Activated CD8-positive, alpha-beta memory T cell treated with anti-CD3 and anti-CD28 coated beads for 36 hours (primary cell): ENCODE measurements at regions not wholly inside any gene's neighbourhood (a gene's known extent, or its start where the extent isn't known, plus 50 kb on each side); places are given as distances from the start of the nearest gene placed in this dataset.
"Not testable (repeated sequence)": the region's sequence is repeated elsewhere in the genome, so short reads cannot be mapped to it uniquely, and the experiment has no call there.

ENCODE experiments used
- CTCF ChIA-PET: fragments of 350-600 bp; sonication (Branson Sonifier 250); formaldehyde crosslinking; loops from one replicate; lab custom pipeline; 2021; ENCODE audit warnings: antibody characterized with exemption; lab: Charles Lee
- POLR2A ChIA-PET: fragments of 350-600 bp; sonication (Branson Sonifier 250); formaldehyde crosslinking; loops from one replicate; lab custom pipeline; 2021; ENCODE audit warnings: antibody characterized with exemption; lab: Charles Lee

GRCh38 chr6:68575765-68576439, 59.2 kb upstream of the ADGRB3 start:
- POLR2A ChIA-PET = no interaction called here
- CTCF ChIA-PET = no interaction called here

- CTCF ChIA-PET = interaction anchor here (1.1 kb wide), 1 partner anchor 12 kb away, joined by 3 read pairs; no protein-coding TSS in a partner anchor
- POLR2A ChIA-PET = no interaction called here
These were observed 62.1 kb upstream of the ADGRB3 start for GRCh38 chr6:68572975-68573374.

- ChIA-PET POLR2A (no interaction called here), CTCF (interaction anchor here (1.1 kb wide), 1 partner anchor 12 kb away, joined by 3 read pairs; no protein-coding TSS in a partner anchor)
These were observed 62.6 kb upstream of the ADGRB3 start for GRCh38 chr6:68572525-68572924.

GRCh38 chr6:68559716-68560115, 75.4 kb upstream of the ADGRB3 start:
- ChIA-PET POLR2A (no interaction called here), CTCF (no interaction called here)

- ChIA-PET POLR2A (no interaction called here), CTCF (no interaction called here)
These were observed 76.0 kb upstream of the ADGRB3 start for GRCh38 chr6:68559070-68559469.

- CTCF ChIA-PET = no interaction called here
These were observed 88.5 kb upstream of the ADGRB3 start for GRCh38 chr6:68546620-68547019.

GRCh38 chr6:68544450-68544849, 90.6 kb upstream of the ADGRB3 start:
- CTCF ChIA-PET = no interaction called here

More at GRCh38 chr6:68546620-68547019, 88.5 kb upstream of the ADGRB3 start:
- POLR2A ChIA-PET = no interaction called here

GRCh38 chr6:68533339-68533795, 101.7 kb upstream of the ADGRB3 start:
- ChIA-PET POLR2A (no interaction called here), CTCF (no interaction called here)

More at GRCh38 chr6:68544450-68544849, 90.6 kb upstream of the ADGRB3 start:
- POLR2A ChIA-PET = no interaction called here

- CTCF ChIA-PET = no interaction called here
- POLR2A ChIA-PET = no interaction called here
These were observed 107.4 kb upstream of the ADGRB3 start for GRCh38 chr6:68527691-68528090.

- ChIA-PET POLR2A (no interaction called here), CTCF (no interaction called here)
These were observed 128.2 kb upstream of the ADGRB3 start for GRCh38 chr6:68506911-68507310.

- ChIA-PET POLR2A (no interaction called here), CTCF (no interaction called here)
These were observed 132.1 kb upstream of the ADGRB3 start for GRCh38 chr6:68502946-68503345.

- ChIA-PET CTCF (no interaction called here), POLR2A (no interaction called here)
These were observed 137.2 kb upstream of the ADGRB3 start for GRCh38 chr6:68497927-68498326.

- CTCF ChIA-PET, POLR2A ChIA-PET: not testable (repeated sequence)
These were observed 140.2 kb upstream of the ADGRB3 start for GRCh38 chr6:68494880-68495279.

GRCh38 chr6:68476611-68477010, 158.5 kb upstream of the ADGRB3 start:
- ChIA-PET CTCF (no interaction called here), POLR2A (no interaction called here)

- ChIA-PET POLR2A (no interaction called here), CTCF (no interaction called here)
These were observed 161.5 kb upstream of the ADGRB3 start for GRCh38 chr6:68473433-68474210.

- CTCF ChIA-PET = no interaction called here
- POLR2A ChIA-PET = no interaction called here
These were observed 166.7 kb upstream of the ADGRB3 start for GRCh38 chr6:68468244-68468884.

- POLR2A ChIA-PET = no interaction called here
- CTCF ChIA-PET = no interaction called here
These were observed 176.6 kb upstream of the ADGRB3 start for GRCh38 chr6:68458447-68458846.

GRCh38 chr6:68447112-68447511, 188.0 kb upstream of the ADGRB3 start:
- ChIA-PET POLR2A (no interaction called here), CTCF (no interaction called here)

- ChIA-PET POLR2A (no interaction called here), CTCF (no interaction called here)
These were observed 189.2 kb upstream of the ADGRB3 start for GRCh38 chr6:68445926-68446325.

GRCh38 chr6:68443704-68444103, 191.4 kb upstream of the ADGRB3 start:
- CTCF ChIA-PET = no interaction called here
- POLR2A ChIA-PET = no interaction called here
